Neural cell (in vitro differentiated cells): ENCODE measurements at regions not wholly inside any gene's neighbourhood (a gene's known extent, or its start where the extent isn't known, plus 50 kb on each side); places are given as distances from the start of the nearest gene placed in this dataset.

ENCODE experiments used
- H2AFZ ChIP-seq: fragments of 200-600, 300-800 bp; sonication (generic), shearing (Covaris generic); 2 replicates; pipeline ENCODE4 v1.6.0; 2014; ENCODE audit warnings: low read depth, mild to moderate bottlenecking, antibody characterized with exemption, low read length, moderate library complexity
- H3F3A ChIP-seq: fragments of 200-600 bp; shearing (Covaris generic); 2 replicates; pipeline ENCODE4 v1.6.1; 2016; ENCODE audit warnings: mild to moderate bottlenecking, moderate library complexity, mixed read lengths, antibody characterized with exemption, low read length; ENCODE audit not compliant: insufficient read depth, poor library complexity, severe bottlenecking
- H3K27ac ChIP-seq: fragments of 200-600, 300-800 bp; sonication (generic), shearing (Covaris generic); 2 replicates; pipeline ENCODE4 v1.5.1; 2014; ENCODE audit warnings: mild to moderate bottlenecking, low read length, moderate library complexity
- H3K27me3 ChIP-seq: fragments of 300-800, 200-600 bp; sonication (generic), shearing (Covaris generic); 2 replicates; pipeline ENCODE4 v1.6.0; 2014; ENCODE audit warnings: mild to moderate bottlenecking, low read depth, low read length, moderate library complexity; ENCODE audit not compliant: insufficient read depth
- H3K36me3 ChIP-seq: fragments of 300-800, 200-600 bp; sonication (generic), shearing (Covaris generic); 2 replicates; pipeline ENCODE4 v1.5.1; 2014; ENCODE audit warnings: mild to moderate bottlenecking, antibody characterized with exemption, low read length, moderate library complexity; ENCODE audit not compliant: insufficient read depth
- H3K4me2 ChIP-seq: fragments of 300-800, 200-600 bp; sonication (generic), shearing (Covaris generic); 2 replicates; pipeline ENCODE4 v1.6.0; 2014; ENCODE audit warnings: mild to moderate bottlenecking, low read length
- H3K4me3 ChIP-seq: fragments of 300-800, 200-600 bp; sonication (generic), shearing (Covaris generic); 2 replicates; pipeline ENCODE4 v1.5.1; 2014; ENCODE audit warnings: mild to moderate bottlenecking, low read length, moderate library complexity
- H3K79me2 ChIP-seq: fragments of 200-600 bp; shearing (Covaris generic); replicated peaks from 2 replicates; pipeline ENCODE4 v1.6.0; 2014; ENCODE audit warnings: mild to moderate bottlenecking, low read length, moderate library complexity; ENCODE audit not compliant: insufficient read depth
- H3K9ac ChIP-seq: fragments of 300-800, 200-600 bp; sonication (generic), shearing (Covaris generic); 2 replicates; pipeline ENCODE4 v1.6.1; 2016; ENCODE audit warnings: mild to moderate bottlenecking, low read length, mixed read lengths
- H3K9me2 ChIP-seq: fragments of 200-600 bp; shearing (Covaris generic); 2 replicates; pipeline ENCODE4 v1.6.1; 2016; ENCODE audit warnings: mild to moderate bottlenecking, low read length, mixed read lengths; ENCODE audit not compliant: insufficient read depth
- H3K9me3 ChIP-seq: fragments of 200-600, 300-800 bp; sonication (generic), shearing (Covaris generic); 2 replicates; pipeline ENCODE4 v1.6.1; 2016; ENCODE audit warnings: mild to moderate bottlenecking, mixed run types, low read length, moderate library complexity, mixed read lengths
- H4K20me1 ChIP-seq: fragments of 200-600 bp; shearing (Covaris generic); 2 replicates; pipeline ENCODE4 v1.6.1; 2016; ENCODE audit warnings: mild to moderate bottlenecking, mixed run types; ENCODE audit not compliant: insufficient read depth
- CTCF ChIP-seq: fragments of 450-650 bp; IDR thresholded peaks from 2 replicates; pipeline ENCODE4 v1.5.1; 2014; ENCODE audit warnings: antibody characterized with exemption, mild to moderate bottlenecking, moderate library complexity; ENCODE audit not compliant: poor library complexity, severe bottlenecking
- EP300 ChIP-seq: fragments of 450-650 bp; conservative IDR thresholded peaks from 2 replicates; pipeline ENCODE4 v1.6.1; 2014; ENCODE audit warnings: antibody characterized with exemption, mild to moderate bottlenecking, moderate library complexity; ENCODE audit not compliant: poor library complexity, severe bottlenecking
- EZH2 ChIP-seq: fragments of 200-600, 300-800 bp; shearing (Covaris generic), sonication (generic); IDR thresholded peaks from 2 replicates; pipeline ENCODE4 v1.6.1; 2014; ENCODE audit warnings: antibody characterized with exemption, low read length, borderline replicate concordance, mild to moderate bottlenecking; ENCODE audit not compliant: insufficient read depth, poor library complexity, severe bottlenecking
- MXI1 ChIP-seq: fragments of 450-650 bp; conservative IDR thresholded peaks from 2 replicates; pipeline ENCODE4 v1.6.1; 2014; ENCODE audit warnings: antibody characterized with exemption, mild to moderate bottlenecking; ENCODE audit not compliant: poor library complexity, severe bottlenecking
- POLR2AphosphoS5 ChIP-seq: IDR thresholded peaks from 2 replicates; pipeline ENCODE4 v1.6.1; 2012
- RAD21 ChIP-seq: fragments of 450-650 bp; conservative IDR thresholded peaks from 2 replicates; pipeline ENCODE4 v1.6.1; 2014; ENCODE audit warnings: antibody characterized with exemption, mild to moderate bottlenecking, moderate library complexity
- REST ChIP-seq: IDR thresholded peaks from 2 replicates; pipeline ENCODE4 v1.6.1; 2012; ENCODE audit warnings: borderline replicate concordance
- TAF1 ChIP-seq: IDR thresholded peaks from 2 replicates; pipeline ENCODE4 v1.6.1; 2012; ENCODE audit warnings: low read depth

- no peaks in the 10 kb centered on the region for H3K27me3 ChIP-seq
- H3F3A ChIP-seq, result no peaks in the 10 kb centered on the region
- no peak overlapping the region for H2AFZ ChIP-seq
- H3K4me3 ChIP-seq, result no peak overlapping the region
- no peak overlapping the region for H3K9ac ChIP-seq
- H4K20me1 ChIP-seq, result no peaks in the 10 kb centered on the region
- no peak overlapping the region for H3K27ac ChIP-seq
- no peaks in the 10 kb centered on the region for H3K9me3 ChIP-seq
- H3K9me2 ChIP-seq, result no peaks in the 10 kb centered on the region
- H3K36me3 ChIP-seq, result no peaks in the 10 kb centered on the region
- H3K79me2 ChIP-seq, result no peaks in the 10 kb centered on the region
- TF ChIP-seq EP300, result no peak
- TF ChIP-seq REST, result no peak
- no peak for TF ChIP-seq RAD21
- no peak for TF ChIP-seq CTCF
- no peak overlapping the region for H3K4me2 ChIP-seq
Observed at GRCh38 chr5:68762201-68762600, 331.6 kb upstream of the SLC30A5 start.

- TF ChIP-seq MXI1, result no peak
- TF ChIP-seq EP300, result no peak
- no peak for TF ChIP-seq EZH2
- TF ChIP-seq REST, result no peak
- no peak for TF ChIP-seq RAD21
- TF ChIP-seq CTCF, result no peak
- TF ChIP-seq POLR2AphosphoS5, result no peak
- no peak for TF ChIP-seq TAF1
- Histone ChIP-seq H3K36me3 (no peaks in the 10 kb centered on the region), H3F3A (no peaks in the 10 kb centered on the region), H3K4me3 (no peak overlapping the region), H3K9me2 (no peaks in the 10 kb centered on the region), H3K9me3 (no peaks in the 10 kb centered on the region), H3K4me2 (no peak overlapping the region), H2AFZ (no peak overlapping the region), H3K79me2 (no peaks in the 10 kb centered on the region), H3K9ac (no peak overlapping the region), H3K27me3 (no peaks in the 10 kb centered on the region), H4K20me1 (no peaks in the 10 kb centered on the region), H3K27ac (no peak overlapping the region)
Observed at GRCh38 chr5:68766952-68767464, 326.8 kb upstream of the SLC30A5 start.
